ENCODE measurements at regions not wholly inside any gene's neighbourhood (a gene's known extent, or its start where the extent isn't known, plus 50 kb on each side); places are given as distances from the start of the nearest gene placed in this dataset.
"Not testable (repeated sequence)": the region's sequence is repeated elsewhere in the genome, so short reads cannot be mapped to it uniquely, and the experiment has no call there.

GRCh38 chr6:156268849-156269248, 508.3 kb upstream of the ARID1B start:
- no peak for DNase-seq

GRCh38 chr6:156262014-156262413, 515.2 kb upstream of the ARID1B start:
- no peak for DNase-seq

GRCh38 chr6:156260815-156261214, 516.4 kb upstream of the ARID1B start:
- no peak for DNase-seq

GRCh38 chr6:156258981-156259380, 518.2 kb upstream of the ARID1B start:
- no peak for DNase-seq

GRCh38 chr6:156256161-156256560, 521.0 kb upstream of the ARID1B start:
- no peak for DNase-seq

GRCh38 chr6:156254240-156254639, 522.9 kb upstream of the ARID1B start:
- DNase-seq = no peak

- no peak for DNase-seq
Measured at GRCh38 chr6:156250593-156250992, 526.6 kb upstream of the ARID1B start.

GRCh38 chr6:156242206-156242605, 535.0 kb upstream of the ARID1B start:
- no peak for DNase-seq

- DNase-seq = no peak
Measured at GRCh38 chr6:156231026-156231765, 546.0 kb upstream of the ARID1B start.

- DNase-seq = no peak
Measured at GRCh38 chr6:156219973-156220372, 557.2 kb upstream of the ARID1B start.

- DNase-seq = no peak
Measured at GRCh38 chr6:156205678-156206077, 571.5 kb upstream of the ARID1B start.

GRCh38 chr6:156199182-156199581, 578.0 kb upstream of the ARID1B start:
- no peak for DNase-seq

- peak in 1 of 2 donors; percentile 24 for DNase-seq
Measured at GRCh38 chr6:156197513-156197912, 579.7 kb upstream of the ARID1B start.

GRCh38 chr6:156194981-156195380, 582.2 kb upstream of the ARID1B start:
- no peak for DNase-seq

- peak in 1 of 2 donors; percentile 31 for DNase-seq
Measured at GRCh38 chr6:156193381-156193780, 583.8 kb upstream of the ARID1B start.

- peak in 1 of 2 donors; percentile 39 for DNase-seq
Measured at GRCh38 chr6:156191895-156192294, 585.3 kb upstream of the ARID1B start.

GRCh38 chr6:156191390-156191789, 585.8 kb upstream of the ARID1B start:
- DNase-seq = not testable (repeated sequence)

GRCh38 chr6:156190270-156190669, 586.9 kb upstream of the ARID1B start:
- DNase-seq = no peak

GRCh38 chr6:156189714-156190113, 587.5 kb upstream of the ARID1B start:
- DNase-seq = no peak

- DNase-seq = no peak
Measured at GRCh38 chr6:156189195-156189594, 588.0 kb upstream of the ARID1B start.

- DNase-seq = no peak
Measured at GRCh38 chr6:156185113-156185512, 592.1 kb upstream of the ARID1B start.

- no peak for DNase-seq
Measured at GRCh38 chr6:156183678-156184077, 593.5 kb upstream of the ARID1B start.

GRCh38 chr6:156182356-156182755, 594.8 kb upstream of the ARID1B start:
- DNase-seq = no peak

GRCh38 chr6:156181506-156181905, 595.7 kb upstream of the ARID1B start:
- DNase-seq = no peak

GRCh38 chr6:156175971-156176421, 601.2 kb upstream of the ARID1B start:
- no peak for DNase-seq

Data from CD4-positive, alpha-beta T cell treated with Interferon alpha-2 for 1 hour (primary cell).